H9 (cell line): ENCODE measurements at regions not wholly inside any gene's neighbourhood (a gene's known extent, or its start where the extent isn't known, plus 50 kb on each side); places are given as distances from the start of the nearest gene placed in this dataset.

Source experiments
- DNase-seq: peaks from one replicate; pipeline ENCODE4 v3.0.0-alpha.2; 2017
- H2AFZ ChIP-seq: one replicate; pipeline ENCODE4 v1.6.1; 2013; ENCODE audit warnings: mild to moderate bottlenecking, low read length, control low read depth, moderate library complexity
- H2AK5ac ChIP-seq: 2 replicates; pipeline ENCODE4 v1.6.1; 2013; ENCODE audit warnings: low read length, control low read depth, mixed read lengths; ENCODE audit not compliant: insufficient read length
- H2BK120ac ChIP-seq: one replicate; pipeline ENCODE4 v1.6.1; 2013; ENCODE audit warnings: low read depth, mild to moderate bottlenecking, low read length, control low read depth, inconsistent platforms; ENCODE audit not compliant: poor library complexity, severe bottlenecking
- H2BK12ac ChIP-seq: 2 replicates; pipeline ENCODE4 v1.6.1; 2013; ENCODE audit warnings: low read length, control low read depth, mixed read lengths, low read depth; ENCODE audit not compliant: insufficient read length
- H2BK15ac ChIP-seq: 2 replicates; pipeline ENCODE4 v1.6.1; 2013; ENCODE audit warnings: low read depth, low read length, control low read depth
- H2BK20ac ChIP-seq: one replicate; pipeline ENCODE4 v1.6.1; 2013; ENCODE audit warnings: low read depth, mild to moderate bottlenecking, low read length, control low read depth, inconsistent platforms; ENCODE audit not compliant: poor library complexity, severe bottlenecking
- H2BK5ac ChIP-seq: 2 replicates; pipeline ENCODE4 v1.6.1; 2013; ENCODE audit warnings: low read length, control low read depth, mixed read lengths; ENCODE audit not compliant: insufficient read length
- H3K14ac ChIP-seq: 2 replicates; pipeline ENCODE4 v1.6.1; 2013; ENCODE audit warnings: low read length, control low read depth; ENCODE audit not compliant: insufficient read depth
- H3K18ac ChIP-seq: 2 replicates; pipeline ENCODE4 v1.6.1; 2013; ENCODE audit warnings: low read depth, mild to moderate bottlenecking, mixed read lengths, low read length, control low read depth; ENCODE audit not compliant: insufficient read length
- H3K23ac ChIP-seq: 2 replicates; pipeline ENCODE4 v1.6.1; 2013; ENCODE audit warnings: low read length, control low read depth, mixed read lengths, low read depth; ENCODE audit not compliant: insufficient read length
- H3K23me2 ChIP-seq: 2 replicates; pipeline ENCODE4 v1.6.1; 2013; ENCODE audit warnings: low read depth, mild to moderate bottlenecking, mixed read lengths, low read length, control low read depth; ENCODE audit not compliant: insufficient read length, poor library complexity, severe bottlenecking
- H3K27ac ChIP-seq: 2 replicates; pipeline ENCODE4 v1.5.1; 2013; ENCODE audit warnings: low read length, control low read depth, mixed read lengths, low read depth; ENCODE audit not compliant: insufficient read length
- H3K27me3 ChIP-seq: 2 replicates; pipeline ENCODE4 v1.6.1; 2013; ENCODE audit warnings: low read length, control low read depth, inconsistent platforms; ENCODE audit not compliant: insufficient read depth
- H3K4ac ChIP-seq: 2 replicates; pipeline ENCODE4 v1.6.1; 2013; ENCODE audit warnings: low read depth, mild to moderate bottlenecking, control low read depth, inconsistent platforms, low read length, moderate library complexity
- H3K4me1 ChIP-seq: 2 replicates; pipeline ENCODE4 v1.6.1; 2013; ENCODE audit warnings: low read length, control low read depth, inconsistent platforms; ENCODE audit not compliant: insufficient read depth
- H3K4me2 ChIP-seq: 2 replicates; pipeline ENCODE4 v1.6.1; 2013; ENCODE audit warnings: low read length, control low read depth, mixed read lengths; ENCODE audit not compliant: insufficient read length, insufficient read depth
- H3K56ac ChIP-seq: 2 replicates; pipeline ENCODE4 v1.6.1; 2013; ENCODE audit warnings: low read depth, mild to moderate bottlenecking, mixed read lengths, low read length, control low read depth; ENCODE audit not compliant: insufficient read length
- H3K79me1 ChIP-seq: 2 replicates; pipeline ENCODE4 v1.6.1; 2013; ENCODE audit warnings: low read depth, mild to moderate bottlenecking, moderate library complexity, low read length, control low read depth, inconsistent platforms; ENCODE audit not compliant: insufficient read depth, poor library complexity, severe bottlenecking
- H3K79me2 ChIP-seq: 2 replicates; pipeline ENCODE4 v1.6.1; 2013; ENCODE audit warnings: low read length, control low read depth, inconsistent platforms; ENCODE audit not compliant: insufficient read depth
- H3K9ac ChIP-seq: 2 replicates; pipeline ENCODE4 v1.6.1; 2013; ENCODE audit warnings: low read length, control low read depth, mixed read lengths; ENCODE audit not compliant: insufficient read length; ENCODE audit errors: extremely low read depth
- H3K9me3 ChIP-seq: one replicate; pipeline ENCODE4 v1.6.1; 2013; ENCODE audit warnings: low read depth, low read length, inconsistent platforms; ENCODE audit not compliant: control insufficient read depth
- H3T11ph ChIP-seq: one replicate; pipeline ENCODE4 v1.6.1; 2013; ENCODE audit warnings: mild to moderate bottlenecking, low read length, control low read depth, inconsistent platforms
- H4K20me1 ChIP-seq: one replicate; pipeline ENCODE4 v1.6.1; 2013; ENCODE audit not compliant: control insufficient read depth, insufficient read length, insufficient read depth
- H4K5ac ChIP-seq: 2 replicates; pipeline ENCODE4 v1.6.1; 2013; ENCODE audit warnings: low read depth, mild to moderate bottlenecking, mixed read lengths, low read length, control low read depth; ENCODE audit not compliant: insufficient read length
- H4K8ac ChIP-seq: replicated peaks from 2 replicates; pipeline ENCODE4 v1.6.1; 2013; ENCODE audit warnings: low read length, control low read depth, mixed read lengths, low read depth; ENCODE audit not compliant: insufficient read length
- H4K91ac ChIP-seq: 2 replicates; pipeline ENCODE4 v1.6.1; 2013; ENCODE audit warnings: low read depth, mild to moderate bottlenecking, moderate library complexity, mixed read lengths, low read length, control low read depth; ENCODE audit not compliant: insufficient read length
- H3K27ac Mint-ChIP-seq, 3 experiments: 2 replicates in 2 of 3; 3 replicates in 1 of 3; pipeline ENCODE4 v1.8.0; 2020 to 2021; ENCODE audit warnings: mixed read lengths in 3 of 3, mild to moderate bottlenecking in 1 of 3, moderate library complexity in 1 of 3
- H3K27me3 Mint-ChIP-seq: 2 replicates; pipeline ENCODE4 v1.8.0; 2021; ENCODE audit warnings: low read depth, mild to moderate bottlenecking, moderate library complexity, mixed read lengths
- H3K36me3 Mint-ChIP-seq, 3 experiments: 2 replicates in 2 of 3; 3 replicates in 1 of 3; pipeline ENCODE4 v1.8.0; 2020 to 2021; ENCODE audit warnings: low read depth in 3 of 3, mixed read lengths in 3 of 3; ENCODE audit not compliant: insufficient read depth in 1 of 3
- H3K4me1 Mint-ChIP-seq, 2 experiments: 2 replicates each; pipeline ENCODE4 v1.8.0; 2020; ENCODE audit warnings: mixed read lengths in 2 of 2
- H3K4me3 Mint-ChIP-seq, 2 experiments: 2 replicates in 1 of 2; 3 replicates in 1 of 2; pipeline ENCODE4 v1.8.0; 2020 to 2021; ENCODE audit warnings: mild to moderate bottlenecking in 2 of 2, mixed read lengths in 2 of 2, moderate library complexity in 1 of 2
- H3K9me3 Mint-ChIP-seq, 2 experiments: 2 replicates in 1 of 2; 3 replicates in 1 of 2; pipeline ENCODE4 v1.8.0; 2020; ENCODE audit warnings: mild to moderate bottlenecking in 2 of 2, mixed read lengths in 2 of 2, moderate library complexity in 1 of 2
- CTCF ChIP-seq: fragments of 200-600 bp; sonication (generic); conservative IDR thresholded peaks from 3 replicates; pipeline ENCODE4 v1.8.0; 2021; ENCODE audit warnings: antibody characterized with exemption, mild to moderate bottlenecking
- WGBS: extraction: QIAGEN DNeasy Blood & Tissue Kit; methylation state at CpG from one replicate; pipeline ENCODE4 v1.1.7; 2013; ENCODE audit warnings: missing lambda C conversion rate, low lambda C conversion rate, mixed read lengths; ENCODE audit not compliant: insufficient read length; ENCODE audit errors: extremely low coverage; 5-methylcytosine and 5-hydroxymethylcytosine counted together

GRCh38 chr2:191515551-191515950 is 162.4 kb upstream of the NABP1 start:
- no peaks in the 10 kb centered on the region for H3K79me2 ChIP-seq
- H3K79me1 ChIP-seq: no peaks in the 10 kb centered on the region
- H4K8ac ChIP-seq: no peak overlapping the region
- no peak overlapping the region for H3K18ac ChIP-seq
- no peak overlapping the region for H3K4me2 ChIP-seq
- H3K27me3 ChIP-seq: no peaks in the 10 kb centered on the region
- no peaks in the 10 kb centered on the region for H3K4me1 ChIP-seq
- no peak for TF ChIP-seq CTCF
- no peak overlapping the region for H4K5ac ChIP-seq
- no peak overlapping the region for H2BK20ac ChIP-seq
- no peak overlapping the region for H3K23ac ChIP-seq
- Mint-ChIP-seq H3K27ac (no peak overlapping the region), H3K4me3 (no peak overlapping the region), H3K36me3 (no peaks in the 10 kb centered on the region), H3K4me1 (no peaks in the 10 kb centered on the region; a peak in 1 of 4 replicates), H3K9me3 (no peaks in the 10 kb centered on the region), H3K27me3 (no peaks in the 10 kb centered on the region)
- no peak overlapping the region for H3K56ac ChIP-seq
- no peaks in the 10 kb centered on the region for H4K20me1 ChIP-seq
- no peak overlapping the region for H2BK120ac ChIP-seq
- no peak overlapping the region for H2BK15ac ChIP-seq
- no peak overlapping the region for H3T11ph ChIP-seq
- H3K14ac ChIP-seq: no peak overlapping the region
- no peak overlapping the region for H3K4ac ChIP-seq
- no peak overlapping the region for H4K91ac ChIP-seq
- no peak overlapping the region for H2AFZ ChIP-seq
- H3K9me3 ChIP-seq: no peaks in the 10 kb centered on the region
- H3K23me2 ChIP-seq: no peaks in the 10 kb centered on the region
- no peak overlapping the region for H2BK5ac ChIP-seq
- WGBS: no CpG with 5 or more reads among the region's 3 CpGs
- H2BK12ac ChIP-seq: no peak overlapping the region
- H3K27ac ChIP-seq: no peak overlapping the region
- H2AK5ac ChIP-seq: no peak overlapping the region
- DNase-seq: no peak
- no peak overlapping the region for H3K9ac ChIP-seq
